Neuronal stem cell (in vitro differentiated cells): ENCODE measurements at regions not wholly inside any gene's neighbourhood (a gene's known extent, or its start where the extent isn't known, plus 50 kb on each side); places are given as distances from the start of the nearest gene placed in this dataset.
A peak's percentile ranks its signal among the peaks of the same experiment; 100 is the strongest.
"Not testable (repeated sequence)": the region's sequence is repeated elsewhere in the genome, so short reads cannot be mapped to it uniquely, and the experiment has no call there.

ENCODE experiments used
- DNase-seq: peaks from one replicate; pipeline ENCODE4 v3.0.0-alpha.2; 2013; ENCODE audit warnings: low spot score
- H2AFZ ChIP-seq: one replicate; pipeline ENCODE4 v1.6.1; 2013; ENCODE audit warnings: mild to moderate bottlenecking, low read length, inconsistent platforms
- H2AK5ac ChIP-seq: 2 replicates; pipeline ENCODE4 v1.6.1; 2013; ENCODE audit warnings: low read depth, mild to moderate bottlenecking, inconsistent platforms, low read length, moderate library complexity, mixed read lengths
- H2BK120ac ChIP-seq: 2 replicates; pipeline ENCODE4 v1.6.1; 2013; ENCODE audit warnings: low read depth, mild to moderate bottlenecking, inconsistent platforms, low read length, moderate library complexity, mixed read lengths
- H2BK12ac ChIP-seq: one replicate; pipeline ENCODE4 v1.6.1; 2013; ENCODE audit warnings: low read length, inconsistent platforms
- H2BK15ac ChIP-seq: 2 replicates; pipeline ENCODE4 v1.6.1; 2013; ENCODE audit warnings: mild to moderate bottlenecking, low read length, inconsistent platforms, mixed read lengths
- H2BK5ac ChIP-seq: one replicate; pipeline ENCODE4 v1.6.1; 2013; ENCODE audit warnings: inconsistent platforms, mild to moderate bottlenecking, low read length, moderate library complexity
- H3K14ac ChIP-seq: one replicate; pipeline ENCODE4 v1.6.1; 2013; ENCODE audit warnings: low read length, inconsistent platforms
- H3K18ac ChIP-seq: 2 replicates; pipeline ENCODE4 v1.6.1; 2013; ENCODE audit warnings: low read length, inconsistent platforms
- H3K23ac ChIP-seq: 2 replicates; pipeline ENCODE4 v1.6.1; 2013; ENCODE audit warnings: low read depth, mild to moderate bottlenecking, mixed read lengths, low read length, inconsistent platforms; ENCODE audit not compliant: poor library complexity
- H3K27ac ChIP-seq: replicated peaks from 3 replicates; pipeline ENCODE4 v1.5.1; 2013; ENCODE audit warnings: low read length, inconsistent platforms
- H3K27me3 ChIP-seq, 3 experiments: 2 replicates each; pipeline ENCODE4 v1.6.1; 2013; ENCODE audit warnings: low read length in 3 of 3, mild to moderate bottlenecking in 2 of 3, inconsistent platforms in 1 of 3, low read depth in 1 of 3, mixed read lengths in 1 of 3, moderate library complexity in 1 of 3; ENCODE audit not compliant: control insufficient read depth in 3 of 3, insufficient read depth in 3 of 3
- H3K36me3 ChIP-seq, 2 donors: replicated peaks in 1 of 2; 2 replicates each; pipeline ENCODE4 v1.6.1; 2013; ENCODE audit warnings: low read length in 2 of 2; ENCODE audit not compliant: control insufficient read depth in 2 of 2, insufficient read depth in 2 of 2
- H3K4ac ChIP-seq: 2 replicates; pipeline ENCODE4 v1.6.1; 2013; ENCODE audit warnings: inconsistent platforms, mild to moderate bottlenecking, low read length, moderate library complexity
- H3K4me1 ChIP-seq, 2 donors: 1 replicate in 1 of 2; 2 replicates in 1 of 2; pipeline ENCODE4 v1.6.1; 2013; ENCODE audit warnings: low read length in 2 of 2, low read depth in 1 of 2; ENCODE audit not compliant: control insufficient read depth in 2 of 2, insufficient read depth in 1 of 2
- H3K4me2 ChIP-seq: one replicate; pipeline ENCODE4 v1.6.1; 2013; ENCODE audit warnings: mild to moderate bottlenecking, low read length, inconsistent platforms; ENCODE audit not compliant: insufficient read depth, poor library complexity, severe bottlenecking
- H3K4me3 ChIP-seq, 2 donors: 2 replicates each; pipeline ENCODE4 v1.5.1; 2013; ENCODE audit warnings: low read length in 2 of 2, mild to moderate bottlenecking in 2 of 2, inconsistent platforms in 1 of 2, moderate library complexity in 1 of 2
- H3K79me1 ChIP-seq: one replicate; pipeline ENCODE4 v1.6.1; 2013; ENCODE audit warnings: low read depth, mild to moderate bottlenecking, inconsistent platforms, low read length, moderate library complexity
- H3K9ac ChIP-seq: one replicate; pipeline ENCODE4 v1.6.1; 2013; ENCODE audit warnings: mild to moderate bottlenecking, low read depth, low read length, inconsistent platforms; ENCODE audit not compliant: poor library complexity
- H3K9me3 ChIP-seq, 2 donors: replicated peaks in 1 of 2; 2 replicates each; pipeline versions ENCODE3 to v1.6.1; 2013; ENCODE audit warnings: low read length in 2 of 2, mild to moderate bottlenecking in 2 of 2, inconsistent platforms in 1 of 2, low read depth in 1 of 2, mixed read lengths in 1 of 2, moderate library complexity in 1 of 2; ENCODE audit not compliant: control insufficient read depth in 2 of 2, insufficient read depth in 1 of 2
- H4K8ac ChIP-seq: one replicate; pipeline ENCODE4 v1.6.1; 2013; ENCODE audit warnings: low read depth, mild to moderate bottlenecking, inconsistent platforms, low read length, moderate library complexity
- H4K91ac ChIP-seq: one replicate; pipeline ENCODE4 v1.6.1; 2013; ENCODE audit warnings: low read length, low read depth, mild to moderate bottlenecking, inconsistent platforms; ENCODE audit not compliant: poor library complexity
- WGBS, 2 donors: extraction: QIAGEN DNeasy Blood & Tissue Kit; methylation state at CpG; one replicate each; pipeline ENCODE4 v1.1.7; 2013; ENCODE audit warnings: missing lambda C conversion rate in 2 of 2, mixed read lengths in 1 of 2; ENCODE audit not compliant: insufficient read length in 2 of 2, insufficient replicate concordance in 1 of 2; ENCODE audit errors: extremely low coverage in 2 of 2; 5-methylcytosine and 5-hydroxymethylcytosine counted together

- not testable (repeated sequence) for H3K27me3 ChIP-seq, H3K4me2 ChIP-seq, H3K27ac ChIP-seq, H3K36me3 ChIP-seq, H2AK5ac ChIP-seq, H4K8ac ChIP-seq, H3K9ac ChIP-seq, H3K4me1 ChIP-seq, H3K4me3 ChIP-seq, H2BK12ac ChIP-seq, H3K79me1 ChIP-seq, H3K23ac ChIP-seq, H3K4ac ChIP-seq, H2BK5ac ChIP-seq, H2BK15ac ChIP-seq, H4K91ac ChIP-seq, H2AFZ ChIP-seq, H3K18ac ChIP-seq, DNase-seq, H2BK120ac ChIP-seq, H3K14ac ChIP-seq
- peaks cover 2 to 18% of the 10 kb centered on the region in 2 donors for H3K9me3 ChIP-seq
- WGBS, 2 donors, result no CpG with 5 or more reads among the region's 3 CpGs
These were observed 662.5 kb downstream of the QKI start for GRCh38 chr6:164076818-164077532.

DNA sequence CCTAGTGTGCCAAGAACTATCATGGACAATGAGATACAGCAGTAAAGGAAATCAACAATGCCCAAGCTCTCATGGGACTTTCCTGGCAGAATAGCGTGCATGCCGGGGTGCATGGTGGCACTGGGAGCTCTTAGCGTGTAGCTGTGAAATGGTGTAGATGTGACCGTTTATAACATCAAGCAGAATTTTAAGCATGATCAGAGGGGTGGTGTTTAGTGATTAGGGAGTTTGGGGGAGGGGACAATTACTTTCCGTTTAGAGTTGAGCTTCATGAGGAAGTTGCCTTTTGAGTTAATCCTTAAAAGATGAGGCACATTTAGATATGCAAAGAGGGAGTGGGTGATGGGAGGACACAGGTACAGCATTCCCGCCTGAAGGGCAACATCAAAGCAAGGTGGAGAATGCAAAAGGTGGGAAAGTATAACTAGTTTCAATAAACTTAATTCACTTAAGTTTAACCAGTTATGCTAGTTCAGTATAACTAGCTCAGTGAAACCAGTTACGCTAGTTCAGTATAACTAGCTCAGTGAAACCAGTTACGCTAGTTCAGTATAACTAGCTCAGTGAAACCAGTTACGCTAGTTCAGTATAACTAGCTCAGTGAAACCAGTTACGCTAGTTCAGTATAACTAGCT is 661.6 kb downstream of the QKI start:
- no peak overlapping the region for H3K4ac ChIP-seq
- no peak overlapping the region for H4K8ac ChIP-seq
- no peak overlapping the region for H3K9ac ChIP-seq
- H2BK12ac ChIP-seq, result no peak overlapping the region
- no peak overlapping the region for H3K27ac ChIP-seq
- no peak overlapping the region for H2BK5ac ChIP-seq
- no peak overlapping the region for H3K18ac ChIP-seq
- H3K14ac ChIP-seq, result no peak overlapping the region
- no peaks in the 10 kb centered on the region for H3K79me1 ChIP-seq
- no peak overlapping the region for H4K91ac ChIP-seq
- H3K27me3 ChIP-seq, result no peaks in the 10 kb centered on the region
- H2BK15ac ChIP-seq, result no peak overlapping the region
- no peak overlapping the region for H3K4me3 ChIP-seq
- no peak for DNase-seq
- no peaks in the 10 kb centered on the region for H3K36me3 ChIP-seq
- no peak overlapping the region for H2AK5ac ChIP-seq
- H3K23ac ChIP-seq, result no peak overlapping the region
- no peak overlapping the region for H3K4me2 ChIP-seq
- H3K4me1 ChIP-seq, result peaks cover 4% of the 10 kb centered on the region in 2 donors
- peaks cover 2 to 18% of the 10 kb centered on the region in 2 donors for H3K9me3 ChIP-seq
- no peak overlapping the region for H2BK120ac ChIP-seq
- H2AFZ ChIP-seq, result no peak overlapping the region
- WGBS, 2 donors, result no CpG with 5 or more reads among the region's 10 CpGs

- no peak overlapping the region for H2BK120ac ChIP-seq
- no peak overlapping the region for H2AFZ ChIP-seq
- H3K79me1 ChIP-seq, result no peaks in the 10 kb centered on the region
- H3K14ac ChIP-seq, result no peak overlapping the region
- H2BK15ac ChIP-seq, result no peak overlapping the region
- no peak overlapping the region for H3K4ac ChIP-seq
- H4K8ac ChIP-seq, result no peak overlapping the region
- H2BK12ac ChIP-seq, result no peak overlapping the region
- WGBS, 2 donors, result no CpG with 5 or more reads among the region's 2 CpGs
- H3K9me3 ChIP-seq, result peaks cover 0 to 18% of the 10 kb centered on the region in 2 donors
- H3K36me3 ChIP-seq, result no peaks in the 10 kb centered on the region
- no peaks in the 10 kb centered on the region for H3K27me3 ChIP-seq
- H3K4me1 ChIP-seq, result peaks cover 9 to 14% of the 10 kb centered on the region in 2 donors
- H3K9ac ChIP-seq, result no peak overlapping the region
- no peak overlapping the region for H3K18ac ChIP-seq
- no peak overlapping the region for H3K23ac ChIP-seq
- H4K91ac ChIP-seq, result no peak overlapping the region
- no peak overlapping the region for H2AK5ac ChIP-seq
- H3K27ac ChIP-seq, result no peak overlapping the region
- H3K4me2 ChIP-seq, result no peak overlapping the region
- no peak overlapping the region for H2BK5ac ChIP-seq
- no peak overlapping the region for H3K4me3 ChIP-seq
- no peak for DNase-seq
These were observed 657.7 kb downstream of the QKI start for GRCh38 chr6:164072240-164072666.

- peak; percentile 75 for DNase-seq
- no peak overlapping the region for H3K4me2 ChIP-seq
- no peaks in the 10 kb centered on the region for H3K79me1 ChIP-seq
- peak overlapping the region; percentile 87 for H2AFZ ChIP-seq
- no peaks in the 10 kb centered on the region for H3K36me3 ChIP-seq
- no peak overlapping the region for H4K91ac ChIP-seq
- H3K27me3 ChIP-seq, result no peaks in the 10 kb centered on the region
- H3K4me1 ChIP-seq, result peaks cover 9 to 14% of the 10 kb centered on the region in 2 donors
- no peak overlapping the region for H3K4ac ChIP-seq
- no peak overlapping the region for H2BK5ac ChIP-seq
- H2BK15ac ChIP-seq, result no peak overlapping the region
- no CpG with 5 or more reads among the region's 11 CpGs for WGBS, 2 donors
- no peak overlapping the region for H4K8ac ChIP-seq
- H3K18ac ChIP-seq, result no peak overlapping the region
- no peak overlapping the region for H3K23ac ChIP-seq
- peak overlapping the region; percentile 80 for H3K27ac ChIP-seq
- H3K9ac ChIP-seq, result no peak overlapping the region
- no peak overlapping the region for H3K4me3 ChIP-seq
- no peak overlapping the region for H2AK5ac ChIP-seq
- H2BK120ac ChIP-seq, result no peak overlapping the region
- H3K14ac ChIP-seq, result no peak overlapping the region
- peaks cover 0 to 21% of the 10 kb centered on the region in 2 donors for H3K9me3 ChIP-seq
- H2BK12ac ChIP-seq, result no peak overlapping the region
These were observed 655.0 kb downstream of the QKI start for GRCh38 chr6:164069350-164069990.
